NCI-H226 (cell line): ENCODE measurements at regions not wholly inside any gene's neighbourhood (a gene's known extent, or its start where the extent isn't known, plus 50 kb on each side); places are given as distances from the start of the nearest gene placed in this dataset.
"Not testable (repeated sequence)": the region's sequence is repeated elsewhere in the genome, so short reads cannot be mapped to it uniquely, and the experiment has no call there.

Experiments
- DNase-seq: peaks from one replicate; pipeline ENCODE4 v3.0.0-alpha.2; 2015

GRCh38 chr4:187073820-187074219 is 350.2 kb upstream of the FAT1 start:
- DNase-seq = no peak

GRCh38 chr4:187075514-187075913 is 351.9 kb upstream of the FAT1 start:
- no peak for DNase-seq

GRCh38 chr4:187077744-187078401 is 354.2 kb upstream of the FAT1 start:
- no peak for DNase-seq

- DNase-seq = no peak
Measured at GRCh38 chr4:187084701-187085100, 361.0 kb upstream of the FAT1 start.

- no peak for DNase-seq
Measured at GRCh38 chr4:187085339-187085738, 361.7 kb upstream of the FAT1 start.

DNA sequence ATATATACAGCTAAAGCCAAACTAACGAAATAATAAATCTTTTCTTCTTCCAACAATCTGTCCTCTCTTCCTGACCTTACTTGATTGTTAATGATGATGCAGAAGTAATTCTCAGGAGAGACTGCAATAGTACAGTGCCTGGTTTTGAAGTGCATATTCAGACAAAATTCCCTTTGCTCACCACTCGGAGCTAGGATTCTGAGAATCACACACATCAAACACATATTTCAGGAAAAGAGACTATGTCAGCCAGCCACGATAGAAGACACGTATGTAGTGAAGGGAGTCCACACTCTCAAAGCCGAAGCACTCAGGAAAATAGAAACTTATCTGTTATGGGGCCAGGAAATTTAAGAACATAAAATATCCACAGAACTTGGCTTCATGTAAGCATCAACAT is 362.5 kb upstream of the FAT1 start:
- no peak for DNase-seq

- DNase-seq = no peak
Measured at GRCh38 chr4:187088070-187088799, 364.6 kb upstream of the FAT1 start.

DNA sequence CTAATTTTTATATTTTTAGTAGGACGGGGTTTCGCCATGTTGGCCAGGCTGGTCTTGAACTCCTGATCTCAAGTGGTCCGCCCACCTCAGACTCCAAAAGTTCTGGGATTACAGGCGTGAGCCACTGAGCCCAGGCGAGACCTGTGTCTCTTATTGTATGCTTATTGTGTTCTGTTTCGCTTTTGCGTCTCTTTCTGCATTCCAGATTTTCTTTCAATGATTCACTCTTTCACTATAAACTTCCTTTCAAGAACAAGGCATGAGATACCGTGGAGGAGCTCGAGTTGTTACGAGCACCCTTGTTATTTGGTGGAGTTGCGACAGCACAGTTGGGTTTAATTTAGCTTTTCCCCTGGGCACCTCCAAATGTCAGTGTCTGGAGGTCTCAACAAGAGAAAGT is 366.7 kb upstream of the FAT1 start:
- DNase-seq = no peak

DNA sequence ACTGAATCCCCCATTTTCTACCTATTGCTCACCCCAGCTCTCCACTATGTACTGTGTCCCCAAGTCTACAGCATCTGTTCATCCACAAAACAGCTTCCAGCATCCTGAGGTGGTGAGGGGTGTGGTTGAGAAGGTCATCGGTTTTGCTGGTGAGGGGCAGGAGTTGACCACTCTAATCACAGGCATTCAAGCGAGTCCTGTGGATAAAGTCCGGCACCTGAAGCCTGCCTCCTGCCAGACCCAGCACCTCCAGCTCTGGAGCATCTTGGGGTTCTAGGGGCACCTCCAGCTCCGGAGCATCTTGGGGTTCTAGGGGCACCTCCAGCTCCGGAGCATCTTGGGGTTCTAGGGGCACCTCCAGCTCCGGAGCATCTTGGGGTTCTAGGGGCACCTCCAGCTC is 367.2 kb upstream of the FAT1 start:
- not testable (repeated sequence) for DNase-seq

DNA sequence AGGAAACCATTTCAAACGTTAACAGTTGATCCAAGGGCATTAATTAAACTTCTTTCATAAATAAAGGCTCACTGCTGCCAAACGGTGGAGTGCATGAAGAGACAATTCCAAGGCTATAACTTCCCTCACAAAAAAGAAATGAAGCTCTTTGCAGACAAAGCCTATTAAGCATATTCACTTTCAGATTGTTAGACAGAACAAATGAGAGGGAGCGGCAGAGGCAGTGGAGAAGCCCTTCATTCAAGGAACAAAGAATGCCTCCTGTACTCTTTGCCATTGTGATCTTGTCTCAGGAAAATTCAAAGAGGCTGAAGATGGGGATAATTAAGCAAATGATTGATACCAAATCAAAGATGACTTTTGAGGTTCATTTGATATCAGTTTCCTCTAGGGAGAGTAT is 370.5 kb upstream of the FAT1 start:
- no peak for DNase-seq

DNA sequence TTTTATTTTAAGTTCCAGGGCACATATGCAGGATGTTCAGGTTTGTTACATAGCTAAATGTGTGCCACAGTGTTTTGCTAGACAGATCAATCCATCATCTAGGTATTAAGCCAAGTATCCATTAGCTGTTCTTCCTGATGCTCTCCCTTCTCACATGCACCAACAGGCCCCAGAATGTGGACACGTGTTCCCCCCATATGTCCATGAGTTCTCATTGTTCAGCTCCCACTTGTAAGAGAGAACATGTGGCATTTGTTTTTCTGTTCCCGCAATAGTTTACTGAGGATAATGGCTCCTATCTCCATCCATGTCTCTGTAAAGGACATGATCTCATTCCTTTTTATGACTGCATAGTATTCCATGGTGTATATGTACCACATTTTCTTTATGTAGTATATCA is 374.8 kb upstream of the FAT1 start:
- no peak for DNase-seq

DNA sequence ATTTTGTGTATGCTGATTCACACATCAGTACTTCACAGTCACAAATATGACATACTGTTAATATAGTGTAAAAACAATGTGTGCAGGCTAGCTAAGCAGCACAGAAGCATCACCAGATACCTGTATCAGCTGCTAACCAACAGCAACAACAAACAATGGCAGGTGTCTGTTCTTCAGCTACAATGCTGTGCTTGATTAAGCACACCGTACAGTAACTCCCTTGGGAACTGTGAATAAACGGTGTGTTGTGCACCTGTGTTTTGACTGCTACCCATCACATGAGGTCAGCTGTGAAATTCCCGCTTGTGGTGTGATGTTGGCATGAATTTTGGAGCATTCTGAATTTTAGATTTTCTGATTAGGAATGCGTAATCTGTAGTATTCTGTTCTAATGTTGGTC is 379.7 kb upstream of the FAT1 start:
- no peak for DNase-seq

- DNase-seq = no peak
Measured at GRCh38 chr4:187108845-187109244, 385.2 kb upstream of the FAT1 start.

DNA sequence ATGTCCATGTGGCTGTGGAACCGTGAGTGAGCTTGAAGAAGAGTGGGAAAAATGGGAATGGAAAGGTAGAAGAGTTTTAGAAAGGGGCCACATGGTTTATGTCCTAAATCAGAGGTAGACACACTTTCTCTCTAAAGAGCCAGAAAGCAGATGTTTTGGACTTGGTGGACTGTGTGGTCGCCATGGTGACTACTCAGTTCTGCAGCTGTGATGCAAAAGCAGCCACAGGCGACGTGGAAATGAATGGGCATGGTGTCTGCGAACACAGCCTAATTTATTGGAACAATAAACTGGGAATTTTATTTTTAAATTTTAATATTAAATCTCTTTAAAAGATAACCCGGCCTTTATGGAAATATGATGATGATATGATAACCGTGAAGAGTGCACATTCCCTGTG is 386.0 kb upstream of the FAT1 start:
- DNase-seq = no peak

GRCh38 chr4:187118166-187118565 is 394.5 kb upstream of the FAT1 start:
- no peak for DNase-seq

DNA sequence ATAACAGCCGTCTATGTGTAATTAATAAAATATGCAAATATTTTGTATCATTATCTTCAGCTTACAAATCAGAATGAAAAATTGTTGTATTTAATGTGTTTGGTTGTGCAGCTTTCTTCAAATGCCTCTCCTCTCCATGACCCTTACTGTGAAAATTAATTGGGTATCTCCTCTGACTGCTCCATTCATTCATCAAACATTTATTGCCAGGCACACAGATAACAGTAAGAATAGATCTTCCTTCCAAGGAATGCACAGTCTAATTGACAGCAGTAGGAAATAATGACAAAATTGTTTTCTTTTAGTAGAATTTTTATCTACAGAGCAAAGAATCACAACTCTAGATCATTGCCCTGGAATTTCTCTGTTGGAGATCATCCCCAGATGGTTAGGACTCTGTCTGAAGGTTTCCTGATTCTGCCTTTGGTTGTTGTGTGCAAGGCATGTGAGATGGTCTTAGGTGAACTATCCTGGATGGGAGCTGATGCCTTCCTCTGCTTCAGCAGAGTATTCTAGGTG is 395.0 kb upstream of the FAT1 start:
- DNase-seq = no peak

DNA sequence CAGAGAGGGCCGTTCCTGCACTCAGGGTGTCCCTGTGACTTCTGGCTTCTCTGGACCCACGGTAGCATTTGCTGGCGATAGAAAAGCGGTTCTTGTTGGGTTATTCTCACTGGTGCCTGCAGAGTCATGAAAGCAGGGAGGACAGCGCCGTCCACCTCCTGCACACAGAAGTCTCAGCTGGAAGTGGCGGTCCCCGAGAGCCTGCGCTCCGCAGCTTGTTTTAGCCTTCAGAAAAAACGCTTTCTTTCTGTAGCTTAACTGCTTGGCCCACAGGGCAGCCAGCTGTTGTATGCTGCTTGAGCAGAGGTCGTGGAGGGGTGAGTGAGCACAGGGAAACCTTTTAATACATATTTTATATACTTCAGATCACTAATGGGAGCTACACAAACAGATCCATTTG is 400.7 kb upstream of the FAT1 start:
- no peak for DNase-seq

DNA sequence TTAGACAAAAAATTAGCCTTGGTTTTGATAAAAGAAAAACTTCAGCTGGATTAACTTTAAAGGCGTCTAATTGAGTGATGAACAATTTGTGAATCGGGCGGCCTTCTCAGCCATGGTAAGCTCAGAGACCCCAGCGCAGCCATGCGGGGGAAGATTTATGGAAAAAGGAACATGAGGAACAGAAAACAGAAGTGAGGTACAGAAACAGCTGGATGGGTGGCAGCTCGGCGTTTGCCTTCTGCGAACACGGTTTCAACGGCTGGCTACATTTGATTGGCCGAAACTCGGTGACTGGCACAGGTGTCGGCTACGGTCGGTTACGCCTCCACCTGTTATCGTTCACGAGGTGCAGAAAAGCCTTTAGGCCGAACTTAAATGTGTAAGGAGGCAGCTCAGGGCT is 401.4 kb upstream of the FAT1 start:
- no peak for DNase-seq

- DNase-seq = no peak
Measured at GRCh38 chr4:187127456-187127855, 403.8 kb upstream of the FAT1 start.

DNA sequence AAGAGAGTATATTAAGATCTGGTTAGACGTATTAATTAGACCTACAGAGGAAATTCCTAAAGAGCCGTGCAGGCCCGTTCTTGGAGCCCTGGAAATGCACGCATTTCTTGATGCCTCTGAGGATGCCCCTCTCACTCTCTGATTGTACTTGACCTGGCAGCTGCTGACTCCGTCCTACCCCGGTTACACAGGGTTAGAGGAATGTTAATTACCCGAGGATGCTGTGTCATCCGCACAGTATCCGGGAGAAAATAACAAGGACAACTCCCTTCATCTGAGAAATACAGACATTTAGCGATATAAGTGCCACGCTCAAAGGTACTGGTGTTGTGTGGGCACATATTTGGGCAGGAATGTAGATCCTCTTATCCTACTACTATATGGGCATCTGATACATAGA is 404.6 kb upstream of the FAT1 start:
- DNase-seq = no peak

GRCh38 chr4:187128976-187129375 is 405.3 kb upstream of the FAT1 start:
- no peak for DNase-seq

GRCh38 chr4:187131826-187132225 is 408.2 kb upstream of the FAT1 start:
- DNase-seq = not testable (repeated sequence)

- DNase-seq = no peak
Measured at GRCh38 chr4:187135878-187136277, 412.2 kb upstream of the FAT1 start.

DNA sequence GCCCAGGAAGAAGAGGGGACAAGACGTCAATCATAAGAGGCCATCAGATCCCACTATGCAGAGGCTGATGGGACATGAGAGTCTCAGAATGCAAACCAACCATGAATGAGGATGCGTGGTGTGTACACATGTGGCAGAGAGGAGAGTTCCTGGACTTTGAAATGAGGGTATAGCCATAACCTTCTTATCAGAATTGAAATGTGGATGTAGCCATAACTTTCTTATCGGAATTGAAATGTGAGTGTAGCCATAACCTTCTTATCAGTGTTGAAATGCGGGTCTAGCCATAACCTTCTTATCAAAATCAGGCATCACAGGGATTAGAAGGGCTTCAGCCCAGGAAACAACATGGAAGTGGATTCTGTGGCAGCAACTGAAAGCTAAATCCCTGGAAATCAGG is 415.5 kb upstream of the FAT1 start:
- DNase-seq = no peak

GRCh38 chr4:187141101-187141500 is 417.4 kb upstream of the FAT1 start:
- DNase-seq = no peak
